ENCODE measurements at regions not wholly inside any gene's neighbourhood (a gene's known extent, or its start where the extent isn't known, plus 50 kb on each side); places are given as distances from the start of the nearest gene placed in this dataset.

- TF ChIP-seq POLR2A (IDR thresholded peaks at IDR 0.05; ENCODE audit: low read length) (no peak), GATA1 (IDR thresholded peaks at IDR 0.05; ENCODE audit: low read depth, low read length) (no peak)
- DNase-seq = no peak
Measured at GRCh38 chr4:41318839-41319530, 62.3 kb downstream of the UCHL1 start.

- no peak for TF ChIP-seq GATA1 (IDR thresholded peaks at IDR 0.05; ENCODE audit: low read depth, low read length)
- TF ChIP-seq POLR2A (IDR thresholded peaks at IDR 0.05; ENCODE audit: low read length) = no peak
- no peak for DNase-seq
Measured at GRCh38 chr4:41319553-41319952, 62.8 kb downstream of the UCHL1 start.

- no peak for DNase-seq
- TF ChIP-seq GATA1 (IDR thresholded peaks at IDR 0.05; ENCODE audit: low read depth, low read length) = no peak
- no peak for TF ChIP-seq POLR2A (IDR thresholded peaks at IDR 0.05; ENCODE audit: low read length)
Measured at GRCh38 chr4:41320278-41320677, 63.5 kb downstream of the UCHL1 start.

- no peak for DNase-seq
- TF ChIP-seq GATA1 (IDR thresholded peaks at IDR 0.05; ENCODE audit: low read depth, low read length) (no peak), POLR2A (IDR thresholded peaks at IDR 0.05; ENCODE audit: low read length) (no peak)
Measured at GRCh38 chr4:41320786-41321185, 64.1 kb downstream of the UCHL1 start.

GRCh38 chr4:41321216-41321945 is 64.7 kb downstream of the UCHL1 start:
- TF ChIP-seq POLR2A (IDR thresholded peaks at IDR 0.05; ENCODE audit: low read length) = no peak
- no peak for DNase-seq

GRCh38 chr4:41322617-41323016 is 65.9 kb downstream of the UCHL1 start:
- DNase-seq = no peak
- no peak for TF ChIP-seq GATA1 (IDR thresholded peaks at IDR 0.05; ENCODE audit: low read depth, low read length)
- TF ChIP-seq POLR2A (IDR thresholded peaks at IDR 0.05; ENCODE audit: low read length) = no peak

GRCh38 chr4:41323179-41323578 is 66.5 kb downstream of the UCHL1 start:
- no peak for TF ChIP-seq POLR2A (IDR thresholded peaks at IDR 0.05; ENCODE audit: low read length)
- no peak for TF ChIP-seq GATA1 (IDR thresholded peaks at IDR 0.05; ENCODE audit: low read depth, low read length)
- DNase-seq = no peak

GRCh38 chr4:41323706-41324105 is 67.0 kb downstream of the UCHL1 start:
- TF ChIP-seq POLR2A (IDR thresholded peaks at IDR 0.05; ENCODE audit: low read length) (no peak), GATA1 (IDR thresholded peaks at IDR 0.05; ENCODE audit: low read depth, low read length) (no peak)
- no peak for DNase-seq

- TF ChIP-seq GATA1 (IDR thresholded peaks at IDR 0.05; ENCODE audit: low read depth, low read length) (no peak), POLR2A (IDR thresholded peaks at IDR 0.05; ENCODE audit: low read length) (no peak)
- no peak for DNase-seq
Measured at GRCh38 chr4:41324861-41325260, 68.1 kb downstream of the UCHL1 start.

GRCh38 chr4:41325901-41326300 is 69.2 kb downstream of the UCHL1 start:
- TF ChIP-seq GATA1 (IDR thresholded peaks at IDR 0.05; ENCODE audit: low read depth, low read length) (no peak), POLR2A (IDR thresholded peaks at IDR 0.05; ENCODE audit: low read length) (no peak)

GRCh38 chr4:41326776-41327175 is 70.0 kb downstream of the UCHL1 start:
- no peak for TF ChIP-seq GATA1 (IDR thresholded peaks at IDR 0.05; ENCODE audit: low read depth, low read length)

More at GRCh38 chr4:41325901-41326300, 69.2 kb downstream of the UCHL1 start:
- no peak for DNase-seq

GRCh38 chr4:41327770-41328169 is 71.0 kb downstream of the UCHL1 start:
- DNase-seq = no peak
- no peak for TF ChIP-seq POLR2A (IDR thresholded peaks at IDR 0.05; ENCODE audit: low read length)

More at GRCh38 chr4:41326776-41327175, 70.0 kb downstream of the UCHL1 start:
- no peak for DNase-seq

- TF ChIP-seq POLR2A (IDR thresholded peaks at IDR 0.05; ENCODE audit: low read length) (no peak), GATA1 (IDR thresholded peaks at IDR 0.05; ENCODE audit: low read depth, low read length) (no peak)
- no peak for DNase-seq
Measured at GRCh38 chr4:41329361-41329760, 72.6 kb downstream of the UCHL1 start.

GRCh38 chr4:41331224-41331623 is 74.5 kb downstream of the UCHL1 start:
- no peak for DNase-seq
- TF ChIP-seq POLR2A (IDR thresholded peaks at IDR 0.05; ENCODE audit: low read length) (no peak), GATA1 (IDR thresholded peaks at IDR 0.05; ENCODE audit: low read depth, low read length) (no peak)

- TF ChIP-seq POLR2A (IDR thresholded peaks at IDR 0.05; ENCODE audit: low read length) = no peak
- TF ChIP-seq GATA1 (IDR thresholded peaks at IDR 0.05; ENCODE audit: low read depth, low read length) = no peak
- DNase-seq = no peak
Measured at GRCh38 chr4:41332510-41333054, 75.9 kb downstream of the UCHL1 start.

Measured in erythroblast (primary cell).